GM12878 (cell line): ENCODE measurements at regions not wholly inside any gene's neighbourhood (a gene's known extent, or its start where the extent isn't known, plus 50 kb on each side); places are given as distances from the start of the nearest gene placed in this dataset.

Experiments used
- ATAC-seq: fragments of 200-7000 bp; cut with Tn5 transposase; 3 replicates; pipeline ENCODE4 v1.9.1; 2020; ENCODE audit warnings: mild to moderate bottlenecking, moderate library complexity
- BruUV-seq: library from RNA; stranded (reverse); fragments of 400-500 nt; replicated peaks from 2 replicates; lab custom pipeline; 2021; lab: Mats Ljungman, UMichigan
- CTCF ChIA-PET: fragments of 300-600 bp; sonication (Branson Sonifier 250); formaldehyde crosslinking; extraction: SDS; loops from one replicate; lab custom pipeline; 2021; ENCODE audit warnings: inconsistent platforms; lab: Yijun Ruan, JAX
- POLR2A ChIA-PET: fragments of 350-600 bp; formaldehyde crosslinking; extraction: SDS; loops from one replicate; lab custom pipeline; 2021; ENCODE audit warnings: inconsistent platforms; lab: Charles Lee
- RAD21 ChIA-PET: fragments of 300-600 bp; sonication (Branson Sonifier 250); formaldehyde crosslinking; loops from one replicate; lab custom pipeline; 2023; ENCODE audit warnings: antibody characterized with exemption; ENCODE audit not compliant: unreplicated experiment; lab: Charles Lee
- SMC1A ChIA-PET: fragments of 300-600 bp; sonication (Branson Sonifier 250); formaldehyde crosslinking; loops from one replicate; lab custom pipeline; 2023; ENCODE audit not compliant: unreplicated experiment, uncharacterized antibody; lab: Charles Lee
- DNase-seq: peaks from one replicate; pipeline ENCODE4 v3.0.0-alpha.2; 2011; ENCODE audit warnings: low read depth, low spot score
- FAIRE-seq: peaks from 3 replicates; lab custom pipeline; 2011; peaks lifted over from hg19 to GRCh38; lab: Jason Lieb, UNC
- H2AFZ ChIP-seq: 2 replicates; pipeline ENCODE4 v1.6.0; 2011; ENCODE audit warnings: low read depth, low read length, control low read depth; ENCODE audit not compliant: control insufficient read depth
- H3K27ac ChIP-seq: 2 replicates; pipeline ENCODE4 v1.5.1; 2011; ENCODE audit warnings: control low read depth; ENCODE audit not compliant: control insufficient read depth, insufficient read depth
- H3K27me3 ChIP-seq, 2 experiments: replicated peaks in 1 of 2; 2 replicates each; pipeline versions ENCODE4 v1.6.0 to v1.6.1; 2011; ENCODE audit warnings: low read length in 1 of 2; ENCODE audit not compliant: control insufficient read depth in 2 of 2, insufficient read depth in 2 of 2
- H3K36me3 ChIP-seq, 2 experiments: 2 replicates each; pipeline ENCODE4 v1.5.1; 2011; ENCODE audit warnings: low read length in 1 of 2; ENCODE audit not compliant: control insufficient read depth in 2 of 2, insufficient read depth in 2 of 2
- H3K4me1 ChIP-seq: 2 replicates; pipeline ENCODE4 v1.6.1; 2011; ENCODE audit warnings: mild to moderate bottlenecking, low read length, moderate library complexity, mixed read lengths; ENCODE audit not compliant: control insufficient read depth, insufficient read depth
- H3K4me2 ChIP-seq: 2 replicates; pipeline ENCODE4 v1.6.0; 2011; ENCODE audit warnings: control low read depth; ENCODE audit not compliant: control insufficient read depth, insufficient read depth
- H3K4me3 ChIP-seq: fragments of 200-600 bp; sonication (generic); 2 replicates; pipeline ENCODE4 v1.5.1; 2016
- H3K79me2 ChIP-seq: 2 replicates; pipeline ENCODE4 v1.6.0; 2011; ENCODE audit warnings: low read length; ENCODE audit not compliant: control insufficient read depth, insufficient read depth
- H3K9ac ChIP-seq: 2 replicates; pipeline ENCODE4 v1.8.0; 2011; ENCODE audit warnings: low read length, control low read depth, mixed read lengths; ENCODE audit not compliant: control insufficient read depth, insufficient read depth
- H3K9me3 ChIP-seq: replicated peaks from 3 replicates; pipeline ENCODE4 v1.5.1; 2011; ENCODE audit warnings: mild to moderate bottlenecking, low read length; ENCODE audit not compliant: control insufficient read depth, insufficient read depth
- H4K20me1 ChIP-seq: 2 replicates; pipeline ENCODE4 v1.6.0; 2011; ENCODE audit not compliant: control insufficient read depth, insufficient read depth
- BACH1 ChIP-seq: fragments of 450-650 bp; IDR thresholded peaks from 2 replicates; pipeline ENCODE4 v1.6.1; 2017; ENCODE audit warnings: mild to moderate bottlenecking, borderline replicate concordance
- CBFB ChIP-seq: IDR thresholded peaks from 2 replicates; pipeline ENCODE4 v1.6.1; 2016; ENCODE audit warnings: antibody characterized with exemption, low read depth
- CBX5 ChIP-seq: sonication (generic); IDR thresholded peaks from 2 replicates; pipeline ENCODE4 v1.6.1; 2016; ENCODE audit warnings: low read depth, moderate library complexity, mild to moderate bottlenecking, inconsistent platforms
- EGR1 ChIP-seq, 2 experiments: IDR thresholded peaks; 1 replicate in 1 of 2; 2 replicates in 1 of 2; pipeline ENCODE4 v1.6.1; 2011 to 2012; ENCODE audit warnings: low read depth in 2 of 2, low read length in 2 of 2, borderline replicate concordance in 1 of 2, mild to moderate bottlenecking in 1 of 2, moderate library complexity in 1 of 2
- EP300 ChIP-seq, 2 experiments: fragments of 150-350 bp in 1 of 2; IDR thresholded peaks; 2 replicates each; pipeline ENCODE4 v1.6.1; 2011 to 2012; ENCODE audit warnings: low read depth in 2 of 2, low read length in 2 of 2, borderline replicate concordance in 1 of 2, improper control_type of control experiment in 1 of 2, inconsistent platforms in 1 of 2; ENCODE audit not compliant: control insufficient read depth in 1 of 2
- GABPA ChIP-seq: IDR thresholded peaks from 2 replicates; pipeline ENCODE4 v1.6.1; 2014; ENCODE audit warnings: antibody characterized with exemption, low read depth, mild to moderate bottlenecking, inconsistent platforms
- MEF2A ChIP-seq: IDR thresholded peaks from 2 replicates; pipeline ENCODE4 v1.6.1; 2011; ENCODE audit warnings: low read depth, mild to moderate bottlenecking, low read length, moderate library complexity; ENCODE audit not compliant: insufficient read depth
- MYC ChIP-seq: IDR thresholded peaks from 2 replicates; pipeline ENCODE4 v1.6.1; 2011; ENCODE audit warnings: mild to moderate bottlenecking, low read length, moderate library complexity, inconsistent platforms; ENCODE audit not compliant: insufficient read depth, insufficient replicate concordance, insufficient read length, severe bottlenecking
- RAD51 ChIP-seq: fragments of 450-650 bp; IDR thresholded peaks from 2 replicates; pipeline ENCODE4 v1.6.1; 2016; ENCODE audit warnings: moderate library complexity, mild to moderate bottlenecking, inconsistent platforms
- RCOR1 ChIP-seq: conservative IDR thresholded peaks from 2 replicates; pipeline ENCODE4 v1.6.1; 2012; ENCODE audit warnings: low read depth, low read length, improper control_type of control experiment
- SMC3 ChIP-seq: IDR thresholded peaks from 2 replicates; pipeline ENCODE4 v1.6.1; 2011; ENCODE audit warnings: low read length, improper control_type of control experiment, borderline replicate concordance
- SPI1 ChIP-seq: IDR thresholded peaks from 2 replicates; pipeline ENCODE4 v1.6.1; 2011; ENCODE audit warnings: low read depth, mild to moderate bottlenecking, low read length, moderate library complexity, borderline replicate concordance; ENCODE audit not compliant: insufficient read depth
- SREBF2 ChIP-seq: IDR thresholded peaks from 2 replicates; pipeline ENCODE4 v1.6.1; 2012; ENCODE audit warnings: mild to moderate bottlenecking, low read length
- WGBS: methylation state at CpG from one replicate; pipeline ENCODE4 v1.1.6; 2016; ENCODE audit warnings: low lambda C conversion rate; ENCODE audit not compliant: insufficient replicate concordance, insufficient coverage; ENCODE audit errors: missing lambda C conversion rate; 5-methylcytosine and 5-hydroxymethylcytosine counted together
- in situ Hi-C: fragments of 300-500 bp; cut with MboI; formaldehyde crosslinking; loops from 9 replicates; pipeline ENCODE4 v1.14.3; 2018; ENCODE audit warnings: mixed read lengths
- intact Hi-C: fragments of 100-400 bp; cut with micrococcal nuclease; formaldehyde crosslinking; loops from one replicate; pipeline ENCODE4 v1.14.2; 2022; ENCODE audit not compliant: unreplicated experiment
- TF ChIP-seq, protein P1 (sequence below): fragments of 450-650 bp; conservative IDR thresholded peaks from 2 replicates; pipeline ENCODE4 v1.6.1; 2017; ENCODE audit warnings: mild to moderate bottlenecking, moderate library complexity
- TF ChIP-seq, protein P2 (sequence below): fragments of 450-650 bp; IDR thresholded peaks from 2 replicates; pipeline ENCODE4 v1.6.1; 2017; ENCODE audit warnings: mild to moderate bottlenecking, moderate library complexity
- TF ChIP-seq, protein P3 (sequence below): fragments of 450-650 bp; IDR thresholded peaks from 2 replicates; pipeline ENCODE4 v1.6.1; 2016; ENCODE audit warnings: mild to moderate bottlenecking

- no peaks in the 10 kb centered on the region for H3K36me3 ChIP-seq
- H3K4me3 ChIP-seq, result no peak overlapping the region
- WGBS, result 0% methylated on average over 2 of the region's 2 CpGs
- TF ChIP-seq BACH1 (no peak), MEF2A (no peak), EGR1 (IDR thresholded peaks at IDR 0.05; ENCODE audit: borderline replicate concordance in 1 of 2, low read depth in 2 of 2, low read length in 2 of 2) (no peak), SMC3 (no peak), GABPA (no peak), CBFB (no peak), RCOR1 (no peak), CBX5 (no peak), EP300 (IDR thresholded peaks at IDR 0.05; ENCODE audit: borderline replicate concordance in 1 of 2, control insufficient read depth in 1 of 2, low read depth in 2 of 2, low read length in 2 of 2) (no peak), RAD51 (no peak), SPI1 (no peak), SREBF2 (no peak), MYC (no peak)
- TF ChIP-seq, protein P1, sequence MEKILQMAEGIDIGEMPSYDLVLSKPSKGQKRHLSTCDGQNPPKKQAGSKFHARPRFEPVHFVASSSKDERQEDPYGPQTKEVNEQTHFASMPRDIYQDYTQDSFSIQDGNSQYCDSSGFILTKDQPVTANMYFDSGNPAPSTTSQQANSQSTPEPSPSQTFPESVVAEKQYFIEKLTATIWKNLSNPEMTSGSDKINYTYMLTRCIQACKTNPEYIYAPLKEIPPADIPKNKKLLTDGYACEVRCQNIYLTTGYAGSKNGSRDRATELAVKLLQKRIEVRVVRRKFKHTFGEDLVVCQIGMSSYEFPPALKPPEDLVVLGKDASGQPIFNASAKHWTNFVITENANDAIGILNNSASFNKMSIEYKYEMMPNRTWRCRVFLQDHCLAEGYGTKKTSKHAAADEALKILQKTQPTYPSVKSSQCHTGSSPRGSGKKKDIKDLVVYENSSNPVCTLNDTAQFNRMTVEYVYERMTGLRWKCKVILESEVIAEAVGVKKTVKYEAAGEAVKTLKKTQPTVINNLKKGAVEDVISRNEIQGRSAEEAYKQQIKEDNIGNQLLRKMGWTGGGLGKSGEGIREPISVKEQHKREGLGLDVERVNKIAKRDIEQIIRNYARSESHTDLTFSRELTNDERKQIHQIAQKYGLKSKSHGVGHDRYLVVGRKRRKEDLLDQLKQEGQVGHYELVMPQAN, result no peak
- TF ChIP-seq, protein P2, sequence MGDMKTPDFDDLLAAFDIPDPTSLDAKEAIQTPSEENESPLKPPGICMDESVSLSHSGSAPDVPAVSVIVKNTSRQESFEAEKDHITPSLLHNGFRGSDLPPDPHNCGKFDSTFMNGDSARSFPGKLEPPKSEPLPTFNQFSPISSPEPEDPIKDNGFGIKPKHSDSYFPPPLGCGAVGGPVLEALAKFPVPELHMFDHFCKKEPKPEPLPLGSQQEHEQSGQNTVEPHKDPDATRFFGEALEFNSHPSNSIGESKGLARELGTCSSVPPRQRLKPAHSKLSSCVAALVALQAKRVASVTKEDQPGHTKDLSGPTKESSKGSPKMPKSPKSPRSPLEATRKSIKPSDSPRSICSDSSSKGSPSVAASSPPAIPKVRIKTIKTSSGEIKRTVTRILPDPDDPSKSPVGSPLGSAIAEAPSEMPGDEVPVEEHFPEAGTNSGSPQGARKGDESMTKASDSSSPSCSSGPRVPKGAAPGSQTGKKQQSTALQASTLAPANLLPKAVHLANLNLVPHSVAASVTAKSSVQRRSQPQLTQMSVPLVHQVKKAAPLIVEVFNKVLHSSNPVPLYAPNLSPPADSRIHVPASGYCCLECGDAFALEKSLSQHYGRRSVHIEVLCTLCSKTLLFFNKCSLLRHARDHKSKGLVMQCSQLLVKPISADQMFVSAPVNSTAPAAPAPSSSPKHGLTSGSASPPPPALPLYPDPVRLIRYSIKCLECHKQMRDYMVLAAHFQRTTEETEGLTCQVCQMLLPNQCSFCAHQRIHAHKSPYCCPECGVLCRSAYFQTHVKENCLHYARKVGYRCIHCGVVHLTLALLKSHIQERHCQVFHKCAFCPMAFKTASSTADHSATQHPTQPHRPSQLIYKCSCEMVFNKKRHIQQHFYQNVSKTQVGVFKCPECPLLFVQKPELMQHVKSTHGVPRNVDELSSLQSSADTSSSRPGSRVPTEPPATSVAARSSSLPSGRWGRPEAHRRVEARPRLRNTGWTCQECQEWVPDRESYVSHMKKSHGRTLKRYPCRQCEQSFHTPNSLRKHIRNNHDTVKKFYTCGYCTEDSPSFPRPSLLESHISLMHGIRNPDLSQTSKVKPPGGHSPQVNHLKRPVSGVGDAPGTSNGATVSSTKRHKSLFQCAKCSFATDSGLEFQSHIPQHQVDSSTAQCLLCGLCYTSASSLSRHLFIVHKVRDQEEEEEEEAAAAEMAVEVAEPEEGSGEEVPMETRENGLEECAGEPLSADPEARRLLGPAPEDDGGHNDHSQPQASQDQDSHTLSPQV, result no peak
- TF ChIP-seq, protein P3, sequence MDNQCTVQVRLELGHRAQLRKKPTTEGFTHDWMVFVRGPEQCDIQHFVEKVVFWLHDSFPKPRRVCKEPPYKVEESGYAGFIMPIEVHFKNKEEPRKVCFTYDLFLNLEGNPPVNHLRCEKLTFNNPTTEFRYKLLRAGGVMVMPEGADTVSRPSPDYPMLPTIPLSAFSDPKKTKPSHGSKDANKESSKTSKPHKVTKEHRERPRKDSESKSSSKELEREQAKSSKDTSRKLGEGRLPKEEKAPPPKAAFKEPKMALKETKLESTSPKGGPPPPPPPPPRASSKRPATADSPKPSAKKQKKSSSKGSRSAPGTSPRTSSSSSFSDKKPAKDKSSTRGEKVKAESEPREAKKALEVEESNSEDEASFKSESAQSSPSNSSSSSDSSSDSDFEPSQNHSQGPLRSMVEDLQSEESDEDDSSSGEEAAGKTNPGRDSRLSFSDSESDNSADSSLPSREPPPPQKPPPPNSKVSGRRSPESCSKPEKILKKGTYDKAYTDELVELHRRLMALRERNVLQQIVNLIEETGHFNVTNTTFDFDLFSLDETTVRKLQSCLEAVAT, result no peak
- TF ChIP-seq, all 136 proteins: peak for 0
- Histone ChIP-seq H3K27me3 (no peaks in the 10 kb centered on the region; a peak in 2 of 4 replicates), H2AFZ (no peak overlapping the region), H3K4me1 (no peaks in the 10 kb centered on the region), H3K9ac (no peak overlapping the region), H3K27ac (no peak overlapping the region), H4K20me1 (no peaks in the 10 kb centered on the region), H3K4me2 (no peak overlapping the region), H3K79me2 (no peaks in the 10 kb centered on the region), H3K9me3 (no peaks in the 10 kb centered on the region)
- CTCF ChIA-PET, result no interaction called here
- RAD21 ChIA-PET, result no interaction called here
- intact Hi-C loops (no loop called here), in situ Hi-C loops (no loop called here)
- no peak for FAIRE-seq
- BruUV-seq, result no TSS peak
- no peak for DNase-seq
- POLR2A ChIA-PET, result no interaction called here
- ATAC-seq, result no peak
- SMC1A ChIA-PET, result no interaction called here
Observed at GRCh38 chr10:78815702-78816334, 252.9 kb upstream of the ZMIZ1 start.
